Breast epithelium (tissue), 3 donors: ENCODE measurements at regions not wholly inside any gene's neighbourhood (a gene's known extent, or its start where the extent isn't known, plus 50 kb on each side); places are given as distances from the start of the nearest gene placed in this dataset.

Experiments
- CTCF ChIP-seq, 3 donors: fragments of 450-650 bp; IDR thresholded peaks; one replicate each; pipeline ENCODE4 v1.5.1; 2016 to 2017; ENCODE audit warnings: antibody characterized with exemption in 3 of 3, mild to moderate bottlenecking in 3 of 3, moderate library complexity in 3 of 3
- POLR2A ChIP-seq: fragments of 450-650 bp; IDR thresholded peaks from one replicate; pipeline ENCODE4 v1.6.1; 2016; ENCODE audit warnings: antibody characterized with exemption, mild to moderate bottlenecking, moderate library complexity
- POLR2AphosphoS5 ChIP-seq, 3 donors: sonication (generic); formaldehyde crosslinking; IDR thresholded peaks; one replicate each; pipeline ENCODE4 v1.6.1; 2017; ENCODE audit warnings: antibody characterized with exemption in 3 of 3

GRCh38 chrX:43590150-43590549, 65.9 kb upstream of the MAOA start:
- TF ChIP-seq CTCF (IDR thresholded peaks at IDR 0.05), result no peak
- TF ChIP-seq POLR2AphosphoS5 (IDR thresholded peaks at IDR 0.05), result no peak
- TF ChIP-seq POLR2A, result no peak
